ENCODE measurements at regions not wholly inside any gene's neighbourhood (a gene's known extent, or its start where the extent isn't known, plus 50 kb on each side); places are given as distances from the start of the nearest gene placed in this dataset.

- no peak for TF ChIP-seq CTCF (IDR thresholded peaks at IDR 0.05)
- TF ChIP-seq POLR2A (IDR thresholded peaks at IDR 0.05), result no peak
These were observed 1215.7 kb upstream of the SLC10A2 start for GRCh38 chr13:104281910-104282309.

Measured in gastroesophageal sphincter (tissue), 3 donors.